NB4 (cell line): ENCODE measurements at regions not wholly inside any gene's neighbourhood (a gene's known extent, or its start where the extent isn't known, plus 50 kb on each side); places are given as distances from the start of the nearest gene placed in this dataset.

ENCODE experiments used
- MYC ChIP-seq: IDR thresholded peaks from 2 replicates; pipeline ENCODE4 v1.6.1; 2011; ENCODE audit warnings: low read depth, low read length
- TF ChIP-seq, protein P1 (sequence below): IDR thresholded peaks from one replicate; pipeline ENCODE4 v1.5.1; 2012; ENCODE audit warnings: low read depth, low read length

DNA sequence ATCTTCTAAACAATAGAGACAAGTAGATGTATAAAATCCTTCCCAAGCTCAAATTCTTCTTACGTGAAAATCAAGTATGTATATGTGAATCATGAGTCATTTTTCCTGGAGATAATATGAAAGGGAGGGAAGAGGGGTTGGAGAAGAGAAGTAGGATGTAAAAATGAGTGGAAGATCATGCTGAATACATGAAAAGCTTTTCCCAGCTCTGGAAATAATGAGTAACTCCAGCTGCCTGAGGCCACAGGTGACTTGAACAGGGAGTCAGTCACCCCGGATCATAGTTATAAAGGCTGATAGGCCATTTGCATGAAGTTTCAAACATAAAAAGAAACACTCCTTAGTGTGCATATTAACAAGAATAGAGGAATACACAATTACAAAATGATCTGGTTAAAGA lies 486.7 kb downstream of the EFNA5 start:
- TF ChIP-seq, protein P1, sequence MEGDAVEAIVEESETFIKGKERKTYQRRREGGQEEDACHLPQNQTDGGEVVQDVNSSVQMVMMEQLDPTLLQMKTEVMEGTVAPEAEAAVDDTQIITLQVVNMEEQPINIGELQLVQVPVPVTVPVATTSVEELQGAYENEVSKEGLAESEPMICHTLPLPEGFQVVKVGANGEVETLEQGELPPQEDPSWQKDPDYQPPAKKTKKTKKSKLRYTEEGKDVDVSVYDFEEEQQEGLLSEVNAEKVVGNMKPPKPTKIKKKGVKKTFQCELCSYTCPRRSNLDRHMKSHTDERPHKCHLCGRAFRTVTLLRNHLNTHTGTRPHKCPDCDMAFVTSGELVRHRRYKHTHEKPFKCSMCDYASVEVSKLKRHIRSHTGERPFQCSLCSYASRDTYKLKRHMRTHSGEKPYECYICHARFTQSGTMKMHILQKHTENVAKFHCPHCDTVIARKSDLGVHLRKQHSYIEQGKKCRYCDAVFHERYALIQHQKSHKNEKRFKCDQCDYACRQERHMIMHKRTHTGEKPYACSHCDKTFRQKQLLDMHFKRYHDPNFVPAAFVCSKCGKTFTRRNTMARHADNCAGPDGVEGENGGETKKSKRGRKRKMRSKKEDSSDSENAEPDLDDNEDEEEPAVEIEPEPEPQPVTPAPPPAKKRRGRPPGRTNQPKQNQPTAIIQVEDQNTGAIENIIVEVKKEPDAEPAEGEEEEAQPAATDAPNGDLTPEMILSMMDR = no peak
- no peak for TF ChIP-seq MYC
